ENCODE measurements at regions not wholly inside any gene's neighbourhood (a gene's known extent, or its start where the extent isn't known, plus 50 kb on each side); places are given as distances from the start of the nearest gene placed in this dataset.

- no peak for TF ChIP-seq POLR2AphosphoS5 (IDR thresholded peaks at IDR 0.05)
- TF ChIP-seq CTCF (IDR thresholded peaks at IDR 0.05) = no peak
- no peak for TF ChIP-seq POLR2A (IDR thresholded peaks at IDR 0.05)
Measured at GRCh38 chr10:65670087-65670486, 1255.7 kb upstream of the LRRTM3 start.
